PC-9 (cell line): ENCODE measurements at regions not wholly inside any gene's neighbourhood (a gene's known extent, or its start where the extent isn't known, plus 50 kb on each side); places are given as distances from the start of the nearest gene placed in this dataset.

Source experiments
- EZH2 ChIP-seq: fragments of 200-600 bp; sonication (generic); IDR thresholded peaks from 2 replicates; pipeline ENCODE4 v1.8.0; 2017; ENCODE audit warnings: antibody characterized with exemption, low read depth
- TF ChIP-seq, protein P1 (sequence below): fragments of 200-600 bp; sonication (generic); conservative IDR thresholded peaks from 2 replicates; pipeline ENCODE4 v1.6.1; 2017; ENCODE audit warnings: mixed run types, antibody characterized with exemption, mild to moderate bottlenecking, moderate library complexity

DNA sequence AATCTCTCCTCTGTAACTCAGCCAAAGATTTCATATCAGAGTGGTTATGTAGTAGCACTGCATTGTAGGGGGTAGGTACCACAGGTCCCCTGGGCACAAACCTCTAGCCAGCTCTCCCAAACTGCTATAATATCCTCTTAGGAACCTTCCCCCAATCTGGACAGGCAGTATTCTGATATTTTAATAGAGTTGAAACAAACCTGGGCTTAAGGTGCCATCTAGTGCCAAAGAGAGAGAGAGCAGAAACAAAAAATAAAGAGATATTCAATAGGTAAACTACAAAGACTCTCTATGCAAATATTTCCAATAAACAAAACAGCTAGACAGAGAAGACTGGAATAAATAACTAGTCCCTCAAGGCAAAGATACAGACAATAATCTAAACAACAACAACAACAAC lies 1070.0 kb downstream of the CDH11 start:
- TF ChIP-seq, protein P1, sequence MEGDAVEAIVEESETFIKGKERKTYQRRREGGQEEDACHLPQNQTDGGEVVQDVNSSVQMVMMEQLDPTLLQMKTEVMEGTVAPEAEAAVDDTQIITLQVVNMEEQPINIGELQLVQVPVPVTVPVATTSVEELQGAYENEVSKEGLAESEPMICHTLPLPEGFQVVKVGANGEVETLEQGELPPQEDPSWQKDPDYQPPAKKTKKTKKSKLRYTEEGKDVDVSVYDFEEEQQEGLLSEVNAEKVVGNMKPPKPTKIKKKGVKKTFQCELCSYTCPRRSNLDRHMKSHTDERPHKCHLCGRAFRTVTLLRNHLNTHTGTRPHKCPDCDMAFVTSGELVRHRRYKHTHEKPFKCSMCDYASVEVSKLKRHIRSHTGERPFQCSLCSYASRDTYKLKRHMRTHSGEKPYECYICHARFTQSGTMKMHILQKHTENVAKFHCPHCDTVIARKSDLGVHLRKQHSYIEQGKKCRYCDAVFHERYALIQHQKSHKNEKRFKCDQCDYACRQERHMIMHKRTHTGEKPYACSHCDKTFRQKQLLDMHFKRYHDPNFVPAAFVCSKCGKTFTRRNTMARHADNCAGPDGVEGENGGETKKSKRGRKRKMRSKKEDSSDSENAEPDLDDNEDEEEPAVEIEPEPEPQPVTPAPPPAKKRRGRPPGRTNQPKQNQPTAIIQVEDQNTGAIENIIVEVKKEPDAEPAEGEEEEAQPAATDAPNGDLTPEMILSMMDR = peak; percentile 54
- TF ChIP-seq EZH2 = no peak
